ENCODE measurements at regions not wholly inside any gene's neighbourhood (a gene's known extent, or its start where the extent isn't known, plus 50 kb on each side); places are given as distances from the start of the nearest gene placed in this dataset.

- TF ChIP-seq GATA3 (IDR thresholded peaks at IDR 0.05; ENCODE audit: low read depth, low read length), result no peak
- TF ChIP-seq GATA2 (IDR thresholded peaks at IDR 0.05; ENCODE audit: low read depth, low read length), result no peak
Observed at GRCh38 chr3:117728226-117728625, 1018.6 kb downstream of the TUSC7 start.
